ENCODE measurements at regions not wholly inside any gene's neighbourhood (a gene's known extent, or its start where the extent isn't known, plus 50 kb on each side); places are given as distances from the start of the nearest gene placed in this dataset.

- Histone ChIP-seq H2BK12ac (ENCODE audit: low read length) (no peak overlapping the region), H2AK5ac (ENCODE audit: low read depth, low read length) (no peak overlapping the region), H2BK15ac (ENCODE audit: low read length) (no peak overlapping the region), H3K18ac (ENCODE audit: low read length) (no peak overlapping the region), H3K36me3 (replicated peaks in 1 of 2; ENCODE audit: control insufficient read depth in 2 of 2, insufficient read depth in 2 of 2, low read length in 2 of 2) (no peaks in the 10 kb centered on the region), H3K27me3 (ENCODE audit: control insufficient read depth in 3 of 3, insufficient read depth in 3 of 3, low read depth in 1 of 3, low read length in 3 of 3) (no peaks in the 10 kb centered on the region), H2AFZ (ENCODE audit: low read length) (no peak overlapping the region), H3K9ac (ENCODE audit: low read depth, low read length, poor library complexity) (no peak overlapping the region), H4K91ac (ENCODE audit: low read depth, low read length, poor library complexity) (no peak overlapping the region), H2BK120ac (ENCODE audit: low read depth, low read length) (no peak overlapping the region), H3K4me3 (ENCODE audit: low read length in 2 of 2) (no peak overlapping the region), H3K14ac (ENCODE audit: low read length) (no peak overlapping the region), H3K23ac (ENCODE audit: low read depth, low read length, poor library complexity) (no peak overlapping the region), H3K4me2 (ENCODE audit: insufficient read depth, low read length, poor library complexity, severe bottlenecking) (no peak overlapping the region), H3K4ac (ENCODE audit: low read length) (no peak overlapping the region), H3K9me3 (replicated peaks in 1 of 2; ENCODE audit: control insufficient read depth in 2 of 2, insufficient read depth in 1 of 2, low read depth in 1 of 2, low read length in 2 of 2) (no peaks in the 10 kb centered on the region), H2BK5ac (ENCODE audit: low read length) (no peak overlapping the region), H3K4me1 (ENCODE audit: control insufficient read depth in 2 of 2, insufficient read depth in 1 of 2, low read depth in 1 of 2, low read length in 2 of 2) (no peaks in the 10 kb centered on the region), H3K79me1 (ENCODE audit: low read depth, low read length) (no peaks in the 10 kb centered on the region), H4K8ac (ENCODE audit: low read depth, low read length) (no peak overlapping the region), H3K27ac (replicated peaks; ENCODE audit: low read length) (no peak overlapping the region)
- DNase-seq (ENCODE audit: low spot score) = no peak
Measured at GRCh38 chr2:4475618-4476017, 772.2 kb downstream of the DCDC2C start.

- Histone ChIP-seq H3K4me3 (ENCODE audit: low read length in 2 of 2) (no peak overlapping the region), H3K18ac (ENCODE audit: low read length) (no peak overlapping the region), H3K14ac (ENCODE audit: low read length) (no peak overlapping the region), H3K27ac (replicated peaks; ENCODE audit: low read length) (no peak overlapping the region), H3K4ac (ENCODE audit: low read length) (no peak overlapping the region), H2BK5ac (ENCODE audit: low read length) (no peak overlapping the region), H3K4me1 (ENCODE audit: control insufficient read depth in 2 of 2, insufficient read depth in 1 of 2, low read depth in 1 of 2, low read length in 2 of 2) (no peaks in the 10 kb centered on the region), H3K23ac (ENCODE audit: low read depth, low read length, poor library complexity) (no peak overlapping the region), H2BK12ac (ENCODE audit: low read length) (no peak overlapping the region), H2AFZ (ENCODE audit: low read length) (no peak overlapping the region), H3K79me1 (ENCODE audit: low read depth, low read length) (no peaks in the 10 kb centered on the region), H2BK120ac (ENCODE audit: low read depth, low read length) (no peak overlapping the region), H2BK15ac (ENCODE audit: low read length) (no peak overlapping the region), H2AK5ac (ENCODE audit: low read depth, low read length) (no peak overlapping the region), H3K36me3 (replicated peaks in 1 of 2; ENCODE audit: control insufficient read depth in 2 of 2, insufficient read depth in 2 of 2, low read length in 2 of 2) (no peaks in the 10 kb centered on the region), H4K91ac (ENCODE audit: low read depth, low read length, poor library complexity) (no peak overlapping the region), H3K9ac (ENCODE audit: low read depth, low read length, poor library complexity) (no peak overlapping the region), H4K8ac (ENCODE audit: low read depth, low read length) (no peak overlapping the region), H3K9me3 (replicated peaks in 1 of 2; ENCODE audit: control insufficient read depth in 2 of 2, insufficient read depth in 1 of 2, low read depth in 1 of 2, low read length in 2 of 2) (peaks cover 0 to 2% of the 10 kb centered on the region in 2 donors), H3K4me2 (ENCODE audit: insufficient read depth, low read length, poor library complexity, severe bottlenecking) (no peak overlapping the region), H3K27me3 (ENCODE audit: control insufficient read depth in 3 of 3, insufficient read depth in 3 of 3, low read depth in 1 of 3, low read length in 3 of 3) (no peaks in the 10 kb centered on the region)
- WGBS, 2 donors (ENCODE audit: extremely low coverage in 2 of 2, insufficient read length in 2 of 2, insufficient replicate concordance in 1 of 2) = no CpG with 5 or more reads among the region's 3 CpGs
- DNase-seq (ENCODE audit: low spot score) = no peak
Measured at GRCh38 chr2:4483050-4483449, 779.7 kb downstream of the DCDC2C start.

GRCh38 chr2:4486971-4487370 lies 783.6 kb downstream of the DCDC2C start:
- Histone ChIP-seq H3K27me3 (ENCODE audit: control insufficient read depth in 3 of 3, insufficient read depth in 3 of 3, low read depth in 1 of 3, low read length in 3 of 3) (no peaks in the 10 kb centered on the region), H3K9me3 (replicated peaks in 1 of 2; ENCODE audit: control insufficient read depth in 2 of 2, insufficient read depth in 1 of 2, low read depth in 1 of 2, low read length in 2 of 2) (peaks cover 0 to 2% of the 10 kb centered on the region in 2 donors)

GRCh38 chr2:4499316-4500030 lies 796.1 kb downstream of the DCDC2C start:
- DNase-seq (ENCODE audit: low spot score) = no peak
- H3K36me3 ChIP-seq (replicated peaks in 1 of 2; ENCODE audit: control insufficient read depth in 2 of 2, insufficient read depth in 2 of 2, low read length in 2 of 2) = no peaks in the 10 kb centered on the region
- no peaks in the 10 kb centered on the region for H3K79me1 ChIP-seq (ENCODE audit: low read depth, low read length)
- H3K9ac ChIP-seq (ENCODE audit: low read depth, low read length, poor library complexity) = no peak overlapping the region
- H2BK5ac ChIP-seq (ENCODE audit: low read length) = no peak overlapping the region
- no peak overlapping the region for H2BK12ac ChIP-seq (ENCODE audit: low read length)
- no peak overlapping the region for H3K18ac ChIP-seq (ENCODE audit: low read length)
- H3K9me3 ChIP-seq (replicated peaks in 1 of 2; ENCODE audit: control insufficient read depth in 2 of 2, insufficient read depth in 1 of 2, low read depth in 1 of 2, low read length in 2 of 2) = no peaks in the 10 kb centered on the region
- no peak overlapping the region for H3K14ac ChIP-seq (ENCODE audit: low read length)
- peak overlapping the region; percentile 33 for H2AFZ ChIP-seq (ENCODE audit: low read length)
- no CpG with 5 or more reads among the region's 5 CpGs for WGBS, 2 donors (ENCODE audit: extremely low coverage in 2 of 2, insufficient read length in 2 of 2, insufficient replicate concordance in 1 of 2)
- no peak overlapping the region for H2BK120ac ChIP-seq (ENCODE audit: low read depth, low read length)
- H2BK15ac ChIP-seq (ENCODE audit: low read length) = no peak overlapping the region
- H3K4ac ChIP-seq (ENCODE audit: low read length) = no peak overlapping the region
- H4K8ac ChIP-seq (ENCODE audit: low read depth, low read length) = no peak overlapping the region
- H3K4me3 ChIP-seq (ENCODE audit: low read length in 2 of 2) = no peak overlapping the region
- H3K4me1 ChIP-seq (ENCODE audit: control insufficient read depth in 2 of 2, insufficient read depth in 1 of 2, low read depth in 1 of 2, low read length in 2 of 2) = peaks cover 3 to 5% of the 10 kb centered on the region in 2 donors
- no peak overlapping the region for H4K91ac ChIP-seq (ENCODE audit: low read depth, low read length, poor library complexity)
- H3K4me2 ChIP-seq (ENCODE audit: insufficient read depth, low read length, poor library complexity, severe bottlenecking) = no peak overlapping the region
- no peak overlapping the region for H2AK5ac ChIP-seq (ENCODE audit: low read depth, low read length)
- H3K23ac ChIP-seq (ENCODE audit: low read depth, low read length, poor library complexity) = no peak overlapping the region
- no peaks in the 10 kb centered on the region for H3K27me3 ChIP-seq (ENCODE audit: control insufficient read depth in 3 of 3, insufficient read depth in 3 of 3, low read depth in 1 of 3, low read length in 3 of 3)
- peak overlapping the region; percentile 45 for H3K27ac ChIP-seq (replicated peaks; ENCODE audit: low read length)

More at GRCh38 chr2:4486971-4487370, 783.6 kb downstream of the DCDC2C start:
- Histone ChIP-seq H3K4me3 (ENCODE audit: low read length in 2 of 2) (no peak overlapping the region), H4K91ac (ENCODE audit: low read depth, low read length, poor library complexity) (no peak overlapping the region), H2BK15ac (ENCODE audit: low read length) (no peak overlapping the region), H3K4me2 (ENCODE audit: insufficient read depth, low read length, poor library complexity, severe bottlenecking) (no peak overlapping the region), H4K8ac (ENCODE audit: low read depth, low read length) (no peak overlapping the region), H2AFZ (ENCODE audit: low read length) (no peak overlapping the region), H2BK12ac (ENCODE audit: low read length) (no peak overlapping the region), H2AK5ac (ENCODE audit: low read depth, low read length) (no peak overlapping the region), H2BK5ac (ENCODE audit: low read length) (no peak overlapping the region), H3K9ac (ENCODE audit: low read depth, low read length, poor library complexity) (no peak overlapping the region), H2BK120ac (ENCODE audit: low read depth, low read length) (no peak overlapping the region), H3K18ac (ENCODE audit: low read length) (no peak overlapping the region), H3K27ac (replicated peaks; ENCODE audit: low read length) (no peak overlapping the region), H3K79me1 (ENCODE audit: low read depth, low read length) (no peaks in the 10 kb centered on the region), H3K23ac (ENCODE audit: low read depth, low read length, poor library complexity) (no peak overlapping the region), H3K36me3 (replicated peaks in 1 of 2; ENCODE audit: control insufficient read depth in 2 of 2, insufficient read depth in 2 of 2, low read length in 2 of 2) (no peaks in the 10 kb centered on the region), H3K14ac (ENCODE audit: low read length) (no peak overlapping the region), H3K4me1 (ENCODE audit: control insufficient read depth in 2 of 2, insufficient read depth in 1 of 2, low read depth in 1 of 2, low read length in 2 of 2) (no peaks in the 10 kb centered on the region), H3K4ac (ENCODE audit: low read length) (no peak overlapping the region)
- WGBS, 2 donors (ENCODE audit: extremely low coverage in 2 of 2, insufficient read length in 2 of 2, insufficient replicate concordance in 1 of 2) = no CpG with 5 or more reads among the region's 2 CpGs
- DNase-seq (ENCODE audit: low spot score) = no peak
